IMR-90 (cell line): ENCODE measurements at regions not wholly inside any gene's neighbourhood (a gene's known extent, or its start where the extent isn't known, plus 50 kb on each side); places are given as distances from the start of the nearest gene placed in this dataset.

ENCODE experiments used
- ATAC-seq: fragments of 200-7000 bp; cut with Tn5 transposase; 2 replicates; pipeline ENCODE4 v1.9.1; 2020; ENCODE audit warnings: low read depth, mild to moderate bottlenecking, moderate library complexity
- BruUV-seq: library from RNA; stranded (reverse); fragments of 400-500 nt; replicated peaks from 2 replicates; lab custom pipeline; 2021; lab: Mats Ljungman, UMichigan
- CTCF ChIA-PET: fragments of 300-600 bp; formaldehyde crosslinking; extraction: SDS; loops from one replicate; lab custom pipeline; 2021; ENCODE audit warnings: antibody characterized with exemption; lab: Yijun Ruan, JAX
- POLR2A ChIA-PET: fragments of 300-600 bp; sonication (Branson Sonifier 250); formaldehyde crosslinking; loops from one replicate; lab custom pipeline; 2022; ENCODE audit warnings: antibody characterized with exemption; ENCODE audit not compliant: unreplicated experiment; lab: Charles Lee
- DNase-seq: peaks from one replicate; pipeline ENCODE4 v3.0.0; 2013
- H2AFZ ChIP-seq: replicated peaks from 2 replicates; pipeline ENCODE3; 2013; ENCODE audit warnings: low read length, mild to moderate bottlenecking; ENCODE audit not compliant: poor library complexity
- H2AK5ac ChIP-seq: 2 replicates; pipeline ENCODE4 v1.6.1; 2013; ENCODE audit warnings: low read depth, low read length, inconsistent platforms
- H2AK9ac ChIP-seq: replicated peaks from 2 replicates; pipeline ENCODE3; 2013; ENCODE audit warnings: mild to moderate bottlenecking, low read depth, low read length, moderate library complexity; ENCODE audit not compliant: poor library complexity
- H2BK120ac ChIP-seq: 2 replicates; pipeline ENCODE4 v1.6.1; 2013; ENCODE audit warnings: low read depth, low read length, inconsistent platforms
- H2BK15ac ChIP-seq: 3 replicates; pipeline ENCODE4 v1.6.1; 2013; ENCODE audit warnings: low read depth, low read length, inconsistent platforms
- H2BK20ac ChIP-seq: 2 replicates; pipeline ENCODE4 v1.6.1; 2013; ENCODE audit warnings: low read depth, mild to moderate bottlenecking, inconsistent platforms, low read length, moderate library complexity
- H2BK5ac ChIP-seq: 2 replicates; pipeline ENCODE4 v1.6.1; 2013; ENCODE audit warnings: mild to moderate bottlenecking, low read depth, low read length, inconsistent platforms; ENCODE audit not compliant: poor library complexity, severe bottlenecking
- H3K14ac ChIP-seq: replicated peaks from 2 replicates; pipeline ENCODE4 v1.6.1; 2013; ENCODE audit warnings: low read depth, low read length, inconsistent platforms
- H3K18ac ChIP-seq: 2 replicates; pipeline ENCODE4 v1.6.1; 2013; ENCODE audit warnings: low read depth, low read length, control low read depth
- H3K23ac ChIP-seq: 2 replicates; pipeline ENCODE4 v1.6.1; 2013; ENCODE audit warnings: low read depth, low read length, inconsistent platforms
- H3K27ac ChIP-seq: 2 replicates; pipeline ENCODE4 v1.5.1; 2013; ENCODE audit warnings: mild to moderate bottlenecking, control low read depth, low read length; ENCODE audit not compliant: insufficient read depth
- H3K27me3 ChIP-seq: 2 replicates; pipeline ENCODE4 v1.6.1; 2013; ENCODE audit warnings: low read length; ENCODE audit not compliant: control insufficient read depth, insufficient read depth
- H3K36me3 ChIP-seq: 2 replicates; pipeline ENCODE4 v1.6.1; 2013; ENCODE audit warnings: low read length, mixed read lengths; ENCODE audit not compliant: control insufficient read depth, insufficient read depth
- H3K4ac ChIP-seq: 2 replicates; pipeline ENCODE4 v1.6.1; 2013; ENCODE audit warnings: low read depth, low read length, inconsistent platforms
- H3K4me1 ChIP-seq: 2 replicates; pipeline ENCODE4 v1.6.1; 2013; ENCODE audit warnings: low read length, mixed read lengths; ENCODE audit not compliant: control insufficient read depth, insufficient read depth
- H3K4me2 ChIP-seq: 2 replicates; pipeline ENCODE4 v1.6.1; 2013; ENCODE audit warnings: low read depth, mild to moderate bottlenecking, control low read depth, low read length, moderate library complexity
- H3K4me3 ChIP-seq: 2 replicates; pipeline ENCODE4 v1.5.1; 2013; ENCODE audit warnings: low read depth, mild to moderate bottlenecking, control low read depth, low read length, moderate library complexity; ENCODE audit not compliant: insufficient read depth
- H3K56ac ChIP-seq: 2 replicates; pipeline ENCODE4 v1.6.1; 2013; ENCODE audit warnings: low read length, inconsistent platforms; ENCODE audit not compliant: insufficient read depth; ENCODE audit errors: extremely low read depth
- H3K79me1 ChIP-seq, 2 experiments: 2 replicates each; pipeline ENCODE4 v1.6.1; 2013; ENCODE audit warnings: low read length in 2 of 2, inconsistent platforms in 1 of 2, low read depth in 1 of 2
- H3K9ac ChIP-seq: 2 replicates; pipeline ENCODE4 v1.6.1; 2013; ENCODE audit warnings: low read depth, low read length, control low read depth
- H3K9me1 ChIP-seq: 2 replicates; pipeline ENCODE4 v1.6.1; 2013; ENCODE audit warnings: low read length, inconsistent platforms; ENCODE audit not compliant: insufficient read depth
- H3K9me3 ChIP-seq: 2 replicates; pipeline ENCODE4 v1.6.1; 2013; ENCODE audit warnings: low read length; ENCODE audit not compliant: control insufficient read depth, insufficient read depth
- H4K20me1 ChIP-seq: 2 replicates; pipeline ENCODE4 v1.6.1; 2013; ENCODE audit warnings: low read length, inconsistent platforms; ENCODE audit not compliant: insufficient read depth
- H4K5ac ChIP-seq: 2 replicates; pipeline ENCODE4 v1.6.1; 2013; ENCODE audit warnings: mild to moderate bottlenecking, low read depth, low read length, control low read depth
- H4K8ac ChIP-seq, 2 experiments: 2 replicates each; pipeline ENCODE4 v1.6.1; 2013; ENCODE audit warnings: low read depth in 2 of 2, low read length in 2 of 2, control low read depth in 1 of 2, inconsistent platforms in 1 of 2
- H4K91ac ChIP-seq: 2 replicates; pipeline ENCODE4 v1.6.1; 2013; ENCODE audit warnings: low read depth, low read length, inconsistent platforms; ENCODE audit not compliant: insufficient read depth
- BHLHE40 ChIP-seq: fragments of 150-350 bp; IDR thresholded peaks from 2 replicates; pipeline ENCODE4 v1.6.1; 2016; ENCODE audit warnings: mild to moderate bottlenecking, low read depth, low read length
- CEBPB ChIP-seq: IDR thresholded peaks from 2 replicates; pipeline ENCODE4 v1.6.1; 2012; ENCODE audit warnings: low read depth, low read length, improper control_type of control experiment
- CHD1 ChIP-seq: IDR thresholded peaks from 2 replicates; pipeline ENCODE4 v1.6.1; 2012; ENCODE audit warnings: low read depth, low read length, improper control_type of control experiment
- CTCF ChIP-seq: conservative IDR thresholded peaks from 2 replicates; pipeline ENCODE4 v1.5.1; 2012; ENCODE audit warnings: mild to moderate bottlenecking, low read depth, low read length, improper control_type of control experiment
- ELK1 ChIP-seq: fragments of 150-350 bp; IDR thresholded peaks from 2 replicates; pipeline ENCODE4 v1.6.1; 2016; ENCODE audit warnings: low read depth, mild to moderate bottlenecking, low read length, moderate library complexity, borderline replicate concordance
- FOS ChIP-seq: fragments of 150-350 bp; IDR thresholded peaks from 2 replicates; pipeline ENCODE4 v1.6.1; 2016; ENCODE audit warnings: low read depth, low read length
- MAFK ChIP-seq: IDR thresholded peaks from 2 replicates; pipeline ENCODE4 v1.6.1; 2012; ENCODE audit warnings: low read depth, low read length, improper control_type of control experiment
- MAZ ChIP-seq: IDR thresholded peaks from 2 replicates; pipeline ENCODE4 v1.6.1; 2012; ENCODE audit warnings: low read depth, mild to moderate bottlenecking, low read length, improper control_type of control experiment, moderate library complexity, borderline replicate concordance
- MXI1 ChIP-seq: IDR thresholded peaks from 2 replicates; pipeline ENCODE4 v1.6.1; 2012; ENCODE audit warnings: low read depth, mild to moderate bottlenecking, low read length, moderate library complexity, borderline replicate concordance
- NFE2L2 ChIP-seq: fragments of 150-350 bp; IDR thresholded peaks from 2 replicates; pipeline ENCODE4 v1.6.1; 2016; ENCODE audit warnings: low read depth, mild to moderate bottlenecking, low read length
- POLR2A ChIP-seq: IDR thresholded peaks from 2 replicates; pipeline ENCODE4 v1.6.1; 2012; ENCODE audit warnings: mild to moderate bottlenecking, low read depth, low read length
- RAD21 ChIP-seq: IDR thresholded peaks from 2 replicates; pipeline ENCODE4 v1.6.1; 2012; ENCODE audit warnings: low read length, improper control_type of control experiment
- RCOR1 ChIP-seq: IDR thresholded peaks from 2 replicates; pipeline ENCODE4 v1.6.1; 2012; ENCODE audit warnings: mild to moderate bottlenecking, low read length, improper control_type of control experiment; ENCODE audit not compliant: insufficient replicate concordance
- RFX5 ChIP-seq: IDR thresholded peaks from 2 replicates; pipeline ENCODE4 v1.8.0; 2012; ENCODE audit warnings: low read depth, mild to moderate bottlenecking, low read length, moderate library complexity
- SMC3 ChIP-seq: fragments of 150-350 bp; IDR thresholded peaks from 2 replicates; pipeline ENCODE4 v1.6.1; 2016; ENCODE audit warnings: low read depth, mild to moderate bottlenecking, antibody characterized with exemption, low read length, moderate library complexity
- USF2 ChIP-seq: fragments of 150-350 bp; IDR thresholded peaks from 2 replicates; pipeline ENCODE4 v1.6.1; 2017; ENCODE audit warnings: mild to moderate bottlenecking, antibody characterized with exemption, low read length, low read depth
- dilution Hi-C: fragments of 300-500 bp; cut with HindIII; formaldehyde crosslinking; loops from one replicate; pipeline ENCODE4 v1.14.3; 2018; ENCODE audit warnings: low sequenced_read_pairs; ENCODE audit not compliant: unreplicated experiment
- in situ Hi-C: fragments of 300-500 bp; cut with MboI; formaldehyde crosslinking; loops from 3 replicates; pipeline ENCODE4 v1.14.3; 2019; ENCODE audit warnings: low sequenced_read_pairs, inconsistent platforms, mixed read lengths
- intact Hi-C: fragments of 100-400 bp; cut with micrococcal nuclease; formaldehyde crosslinking; loops from 2 replicates; pipeline ENCODE4 v1.10.0; 2022

GRCh38 chr10:4541292-4541691 is 284.7 kb upstream of the AKR1E2 start:
- CTCF ChIA-PET, result interaction anchor here (0.7 kb wide), 1 partner anchor 165 kb away, joined by 4 read pairs; no protein-coding TSS in a partner anchor
- intact Hi-C loops (no loop called here), in situ Hi-C loops (no loop called here), dilution Hi-C loops (no loop called here)
- Histone ChIP-seq H4K8ac (peak overlapping the region; percentile 14 to 72; a peak in 3 of 4 replicates), H3K79me1 (no peaks in the 10 kb centered on the region), H3K4me1 (no peaks in the 10 kb centered on the region), H3K27ac (peak overlapping the region; percentile 7; the same call in 1 of the 2 replicates), H3K4me3 (no peak overlapping the region), H2BK120ac (peak overlapping the region; percentile 77; the same call in 1 of the 2 replicates), H2AK9ac (peak overlapping the region; percentile 56), H3K23ac (peak overlapping the region; percentile 54; the same call in 1 of the 2 replicates), H3K4ac (peak overlapping the region; percentile 75), H2BK20ac (peak overlapping the region; percentile 86), H3K9me3 (peaks cover 2% of the 10 kb centered on the region; the same call in 1 of the 2 replicates), H3K18ac (peak overlapping the region; percentile 23; the same call in 1 of the 2 replicates), H3K27me3 (no peaks in the 10 kb centered on the region), H2AFZ (peak overlapping the region; percentile 81), H3K9ac (no peak overlapping the region), H4K20me1 (no peaks in the 10 kb centered on the region), H3K9me1 (peaks cover 7% of the 10 kb centered on the region), H2BK15ac (peak overlapping the region; percentile 80; the same call in 2 of the 3 replicates), H4K91ac (peak overlapping the region; percentile 58), H3K14ac (peak overlapping the region; percentile 54), H2AK5ac (peak overlapping the region; percentile 52), H2BK5ac (peak overlapping the region; percentile 86), H4K5ac (peak overlapping the region; percentile 6; the same call in 1 of the 2 replicates), H3K36me3 (no peaks in the 10 kb centered on the region), H3K4me2 (no peak overlapping the region), H3K56ac (no peak overlapping the region)
- ATAC-seq, result peak; percentile 96
- TF ChIP-seq BHLHE40 (peak; percentile 51; the same call in 1 of the 2 replicates), NFE2L2 (0 out of 2 replicates have a peak, but pooled peaks have one; percentile 12), CTCF (peak; percentile 41; the same call in 1 of the 2 replicates), SMC3 (peak; percentile 41; the same call in 1 of the 2 replicates), RAD21 (peak; percentile 51), MAZ (no peak), RFX5 (no peak), POLR2A (no peak), CEBPB (peak; percentile 74), CHD1 (no peak), FOS (peak; percentile 82), USF2 (no peak; the same call in 1 of the 2 replicates), ELK1 (no peak), RCOR1 (no peak), MXI1 (0 out of 2 replicates have a peak, but pooled peaks have one; percentile 22), MAFK (no peak)
- DNase-seq, result peak; percentile 90
- POLR2A ChIA-PET, result no interaction called here
- BruUV-seq, result no TSS peak
